ENCODE measurements at regions not wholly inside any gene's neighbourhood (a gene's known extent, or its start where the extent isn't known, plus 50 kb on each side); places are given as distances from the start of the nearest gene placed in this dataset.

- Histone ChIP-seq H4K20me1 (ENCODE audit: control insufficient read depth, extremely low read depth, insufficient read depth, low read length) (no peaks in the 10 kb centered on the region), H3K27me3 (ENCODE audit: control insufficient read depth, extremely low read depth, insufficient read depth, low read length) (no peaks in the 10 kb centered on the region), H3K27ac (ENCODE audit: control insufficient read depth, insufficient read depth, low read length) (no peak overlapping the region), H2AFZ (ENCODE audit: control insufficient read depth, low read length) (no peak overlapping the region), H3K9me1 (ENCODE audit: control insufficient read depth, extremely low read depth, insufficient read depth, low read length) (no peaks in the 10 kb centered on the region), H3K4me1 (ENCODE audit: control insufficient read depth, extremely low read depth, insufficient read depth, low read length) (no peaks in the 10 kb centered on the region), H3K36me3 (ENCODE audit: control insufficient read depth in 2 of 2, extremely low read depth in 1 of 2, insufficient read depth in 2 of 2, low read length in 2 of 2) (no peaks in the 10 kb centered on the region), H3K9me3 (ENCODE audit: control insufficient read depth, low read depth, low read length) (no peaks in the 10 kb centered on the region), H3K4me3 (ENCODE audit: control insufficient read depth in 2 of 3, extremely low read depth in 1 of 3, insufficient read depth in 2 of 3, low read depth in 1 of 3, low read length in 3 of 3) (no peak overlapping the region), H3K4me2 (ENCODE audit: control insufficient read depth, extremely low read depth, insufficient read depth, low read depth, low read length) (no peak overlapping the region), H3K79me2 (ENCODE audit: control insufficient read depth, insufficient read depth, low read length) (no peaks in the 10 kb centered on the region), H3K9ac (ENCODE audit: control insufficient read depth, extremely low read depth, insufficient read depth, low read length) (no peak overlapping the region)
- dilution Hi-C loops (cut with MboI; ENCODE audit: extremely low pct_ligation_motif_present, low sequenced_read_pairs) = no loop called here
- FAIRE-seq (no peak), DNase-seq (ENCODE audit: low read depth, low spot score) (no peak)
- no peak for TF ChIP-seq EZH2 (IDR thresholded peaks at IDR 0.05; ENCODE audit: low read length)
- TF ChIP-seq, protein P1, sequence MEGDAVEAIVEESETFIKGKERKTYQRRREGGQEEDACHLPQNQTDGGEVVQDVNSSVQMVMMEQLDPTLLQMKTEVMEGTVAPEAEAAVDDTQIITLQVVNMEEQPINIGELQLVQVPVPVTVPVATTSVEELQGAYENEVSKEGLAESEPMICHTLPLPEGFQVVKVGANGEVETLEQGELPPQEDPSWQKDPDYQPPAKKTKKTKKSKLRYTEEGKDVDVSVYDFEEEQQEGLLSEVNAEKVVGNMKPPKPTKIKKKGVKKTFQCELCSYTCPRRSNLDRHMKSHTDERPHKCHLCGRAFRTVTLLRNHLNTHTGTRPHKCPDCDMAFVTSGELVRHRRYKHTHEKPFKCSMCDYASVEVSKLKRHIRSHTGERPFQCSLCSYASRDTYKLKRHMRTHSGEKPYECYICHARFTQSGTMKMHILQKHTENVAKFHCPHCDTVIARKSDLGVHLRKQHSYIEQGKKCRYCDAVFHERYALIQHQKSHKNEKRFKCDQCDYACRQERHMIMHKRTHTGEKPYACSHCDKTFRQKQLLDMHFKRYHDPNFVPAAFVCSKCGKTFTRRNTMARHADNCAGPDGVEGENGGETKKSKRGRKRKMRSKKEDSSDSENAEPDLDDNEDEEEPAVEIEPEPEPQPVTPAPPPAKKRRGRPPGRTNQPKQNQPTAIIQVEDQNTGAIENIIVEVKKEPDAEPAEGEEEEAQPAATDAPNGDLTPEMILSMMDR (optimal IDR thresholded peaks at IDR 0.05 in 1 of 3, IDR thresholded peaks at IDR 0.05 in 1 of 3, conservative IDR thresholded peaks at IDR 0.05 in 1 of 3; ENCODE audit: extremely low read depth in 1 of 3, insufficient read depth in 2 of 3, low read length in 3 of 3) = no peak
Observed at GRCh38 chr12:89261982-89262381, 90.3 kb downstream of the DUSP6 start.

DNA sequence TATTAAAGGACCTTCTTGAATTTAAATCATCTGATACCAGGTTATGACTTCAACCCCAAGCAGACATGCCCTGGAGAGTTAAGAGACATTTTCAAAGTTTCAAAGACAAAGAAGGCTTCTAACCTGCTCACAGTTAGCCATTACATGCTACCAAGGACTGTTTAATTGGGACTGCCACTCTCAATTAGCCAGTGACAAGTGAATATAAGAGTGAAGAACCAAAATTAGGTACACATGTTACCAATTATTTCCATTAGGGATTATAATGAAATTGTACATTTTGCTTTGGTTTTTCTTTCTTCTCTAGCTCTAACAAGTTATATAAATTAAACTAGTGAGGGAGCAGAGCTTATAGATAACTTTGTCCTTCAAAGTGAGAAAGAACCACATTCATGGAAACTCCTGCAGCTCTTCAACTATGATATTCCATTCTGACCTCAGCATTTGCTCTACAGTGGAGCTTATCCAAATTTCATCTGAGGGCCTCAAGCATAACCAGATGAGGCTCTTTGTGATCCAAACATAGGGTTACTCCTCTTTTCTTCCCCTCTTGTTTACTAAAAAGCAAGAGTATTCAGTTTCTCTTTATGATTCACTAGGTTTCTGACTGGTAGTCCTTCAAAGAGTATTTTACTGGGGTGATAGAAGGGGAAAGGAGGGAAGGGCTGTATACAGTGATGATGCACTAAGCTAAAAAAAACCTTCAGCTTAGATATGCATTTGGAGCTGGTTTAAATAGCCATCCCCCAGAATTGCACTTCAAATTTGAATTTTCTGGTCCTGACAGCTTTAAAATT lies 91.3 kb downstream of the DUSP6 start:
- dilution Hi-C loops (cut with MboI; ENCODE audit: extremely low pct_ligation_motif_present, low sequenced_read_pairs) = no loop called here
- no peak for FAIRE-seq

More for the DNA sequence above, 91.3 kb downstream of the DUSP6 start:
- H3K4me3 ChIP-seq (ENCODE audit: control insufficient read depth in 2 of 3, extremely low read depth in 1 of 3, insufficient read depth in 2 of 3, low read depth in 1 of 3, low read length in 3 of 3) = no peak overlapping the region
- H3K9ac ChIP-seq (ENCODE audit: control insufficient read depth, extremely low read depth, insufficient read depth, low read length) = no peak overlapping the region
- no peak overlapping the region for H3K27ac ChIP-seq (ENCODE audit: control insufficient read depth, insufficient read depth, low read length)
- no peaks in the 10 kb centered on the region for H4K20me1 ChIP-seq (ENCODE audit: control insufficient read depth, extremely low read depth, insufficient read depth, low read length)
- no peak overlapping the region for H3K4me2 ChIP-seq (ENCODE audit: control insufficient read depth, extremely low read depth, insufficient read depth, low read depth, low read length)
- H3K79me2 ChIP-seq (ENCODE audit: control insufficient read depth, insufficient read depth, low read length) = no peaks in the 10 kb centered on the region
- no peaks in the 10 kb centered on the region for H3K9me1 ChIP-seq (ENCODE audit: control insufficient read depth, extremely low read depth, insufficient read depth, low read length)
- no peak for DNase-seq (ENCODE audit: low read depth, low spot score)
- no peaks in the 10 kb centered on the region for H3K4me1 ChIP-seq (ENCODE audit: control insufficient read depth, extremely low read depth, insufficient read depth, low read length)
- no peaks in the 10 kb centered on the region for H3K9me3 ChIP-seq (ENCODE audit: control insufficient read depth, low read depth, low read length)
- no peak overlapping the region for H2AFZ ChIP-seq (ENCODE audit: control insufficient read depth, low read length)
- H3K36me3 ChIP-seq (ENCODE audit: control insufficient read depth in 2 of 2, extremely low read depth in 1 of 2, insufficient read depth in 2 of 2, low read length in 2 of 2) = no peaks in the 10 kb centered on the region
- no peaks in the 10 kb centered on the region for H3K27me3 ChIP-seq (ENCODE audit: control insufficient read depth, extremely low read depth, insufficient read depth, low read length)
- TF ChIP-seq, protein P1 (optimal IDR thresholded peaks at IDR 0.05 in 1 of 3, IDR thresholded peaks at IDR 0.05 in 1 of 3, conservative IDR thresholded peaks at IDR 0.05 in 1 of 3; ENCODE audit: extremely low read depth in 1 of 3, insufficient read depth in 2 of 3, low read length in 3 of 3) = no peak
- no peak for TF ChIP-seq EZH2 (IDR thresholded peaks at IDR 0.05; ENCODE audit: low read length)
